Common myeloid progenitor, CD34-positive (primary cell): ENCODE measurements at regions not wholly inside any gene's neighbourhood (a gene's known extent, or its start where the extent isn't known, plus 50 kb on each side); places are given as distances from the start of the nearest gene placed in this dataset.

Experiments
- CTCF ChIA-PET: fragments of 350-600 bp; sonication (Branson Sonifier 250); formaldehyde crosslinking; loops from one replicate; lab custom pipeline; 2021; ENCODE audit warnings: antibody characterized with exemption; lab: Charles Lee
- POLR2A ChIA-PET: fragments of 350-600 bp; sonication (Branson Sonifier 250); formaldehyde crosslinking; loops from one replicate; lab custom pipeline; 2021; ENCODE audit warnings: antibody characterized with exemption; lab: Charles Lee
- DNase-seq, 3 donors: peaks; one replicate each; pipeline versions ENCODE4 v3.0.0 to v3.0.0-alpha.2; 2013
- H3K27ac ChIP-seq, 2 experiments: 1 replicate in 1 of 2; 2 replicates in 1 of 2; pipeline ENCODE4 v1.7.0; 2013; ENCODE audit warnings: inconsistent platforms in 2 of 2, low read length in 2 of 2, mild to moderate bottlenecking in 2 of 2, low read depth in 1 of 2, moderate library complexity in 1 of 2; ENCODE audit not compliant: severe bottlenecking in 2 of 2, insufficient read depth in 1 of 2, poor library complexity in 1 of 2
- H3K27me3 ChIP-seq, 5 experiments: replicated peaks in 2 of 5; 1 replicate in 3 of 5; 2 replicates in 2 of 5; pipeline versions ENCODE4 v1.6.1 to v1.7.0; 2013; ENCODE audit warnings: low read length in 4 of 5, mild to moderate bottlenecking in 2 of 5, moderate library complexity in 2 of 5, inconsistent platforms in 1 of 5; ENCODE audit not compliant: insufficient read depth in 5 of 5, control insufficient read depth in 4 of 5
- H3K36me3 ChIP-seq, 4 experiments: 1 replicate in 2 of 4; 2 replicates in 2 of 4; pipeline versions ENCODE4 v1.6.1 to v1.7.0; 2013; ENCODE audit warnings: low read length in 3 of 4, control low read depth in 1 of 4, mild to moderate bottlenecking in 1 of 4; ENCODE audit not compliant: control insufficient read depth in 4 of 4, insufficient read depth in 4 of 4
- H3K4me1 ChIP-seq, 4 experiments: 1 replicate in 3 of 4; 2 replicates in 1 of 4; pipeline versions ENCODE4 v1.6.1 to v1.7.1; 2013; ENCODE audit warnings: low read length in 3 of 4, mild to moderate bottlenecking in 3 of 4, control low read depth in 1 of 4, inconsistent platforms in 1 of 4, moderate library complexity in 1 of 4; ENCODE audit not compliant: control insufficient read depth in 4 of 4, insufficient read depth in 4 of 4; ENCODE audit errors: control extremely low read depth in 1 of 4
- H3K4me3 ChIP-seq, 7 experiments: 1 replicate in 4 of 7; 2 replicates in 3 of 7; pipeline versions ENCODE4 v1.5.1 to v1.7.0; 2013; ENCODE audit warnings: mild to moderate bottlenecking in 7 of 7, low read length in 6 of 7, moderate library complexity in 6 of 7, inconsistent platforms in 2 of 7, low read depth in 2 of 7, control low read depth in 1 of 7; ENCODE audit not compliant: insufficient read depth in 4 of 7, control insufficient read depth in 1 of 7; ENCODE audit errors: extremely low read depth in 1 of 7
- H3K9me3 ChIP-seq, 5 experiments: 1 replicate in 4 of 5; 2 replicates in 1 of 5; pipeline versions ENCODE4 v1.6.1 to v1.7.1; 2013; ENCODE audit warnings: low read length in 4 of 5, mild to moderate bottlenecking in 2 of 5, inconsistent platforms in 1 of 5, low read depth in 1 of 5, moderate library complexity in 1 of 5; ENCODE audit not compliant: control insufficient read depth in 4 of 5, insufficient read depth in 2 of 5; ENCODE audit errors: control extremely low read depth in 1 of 5
- WGBS: methylation state at CpG from one replicate; pipeline ENCODE4 v1.1.5; 2013; ENCODE audit not compliant: insufficient coverage; 5-methylcytosine and 5-hydroxymethylcytosine counted together

- ChIA-PET POLR2A (no interaction called here), CTCF (no interaction called here)
- H3K27ac ChIP-seq = no peak overlapping the region
- peaks cover 0 to 3% (median 0%) of the 10 kb centered on the region in 5 experiments for H3K9me3 ChIP-seq
- peaks cover 0 to 5% (median 2%) of the 10 kb centered on the region in 4 experiments for H3K4me1 ChIP-seq
- no peak overlapping the region for H3K4me3 ChIP-seq
- 57% methylated on average over 3 of the region's 4 CpGs for WGBS
- no peak for DNase-seq
- no peaks in the 10 kb centered on the region for H3K27me3 ChIP-seq
- H3K36me3 ChIP-seq = no peaks in the 10 kb centered on the region
Measured at GRCh38 chr5:67286006-67286405, 89.4 kb upstream of the CD180 start.

DNA sequence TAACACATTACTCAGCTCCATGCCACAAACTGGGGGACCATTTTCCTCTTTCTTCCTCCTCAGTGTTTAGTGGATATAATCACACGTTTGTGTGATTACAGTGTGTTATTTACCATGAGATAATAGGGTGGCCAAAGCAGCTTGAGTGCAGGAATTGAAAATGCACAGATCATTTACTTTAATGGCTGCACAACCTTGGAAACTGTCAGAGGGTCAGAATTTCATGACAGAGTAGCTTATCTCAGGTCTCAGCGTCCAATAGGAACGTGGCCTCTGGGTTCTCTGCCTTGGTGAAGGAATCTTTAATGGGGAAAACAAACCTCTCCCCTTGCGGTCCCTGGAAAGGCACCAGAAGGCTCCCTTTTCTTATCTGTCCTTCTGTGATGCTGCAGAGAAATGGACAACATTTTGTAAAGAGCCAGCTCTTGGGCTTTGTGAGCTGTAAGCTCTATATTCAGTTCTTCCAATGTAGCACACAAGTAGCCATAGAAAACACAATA is 87.4 kb upstream of the CD180 start:
- POLR2A ChIA-PET = no interaction called here
- WGBS = 86% methylated on average over 3 of the region's 4 CpGs
- no peaks in the 10 kb centered on the region for H3K36me3 ChIP-seq
- peaks cover 0 to 10% (median 6%) of the 10 kb centered on the region in 5 experiments for H3K9me3 ChIP-seq
- no peak overlapping the region for H3K4me3 ChIP-seq
- no peak overlapping the region for H3K27ac ChIP-seq
- no peaks in the 10 kb centered on the region for H3K27me3 ChIP-seq
- H3K4me1 ChIP-seq = peaks cover 0 to 5% (median 2%) of the 10 kb centered on the region in 4 experiments
- CTCF ChIA-PET = interaction anchor here (1.7 kb wide), 1 partner anchor 11 kb away, joined by 5 read pairs; no protein-coding TSS in a partner anchor
- DNase-seq = no peak

- peaks cover 0 to 16% (median 12%) of the 10 kb centered on the region in 5 experiments for H3K9me3 ChIP-seq
- H3K27me3 ChIP-seq = no peaks in the 10 kb centered on the region
- POLR2A ChIA-PET = interaction anchor here (0.6 kb wide), 1 partner anchor 1510 kb away, joined by 3 read pairs; no protein-coding TSS in a partner anchor
- H3K36me3 ChIP-seq = no peaks in the 10 kb centered on the region
- peaks cover 0 to 5% (median 2%) of the 10 kb centered on the region in 4 experiments for H3K4me1 ChIP-seq
- H3K27ac ChIP-seq = no peak overlapping the region
- 96% methylated on average over 6 of the region's 7 CpGs for WGBS
- CTCF ChIA-PET = interaction anchor here (1.7 kb wide), 1 partner anchor 10 kb away, joined by 5 read pairs; no protein-coding TSS in a partner anchor
- no peak for DNase-seq
- no peak overlapping the region for H3K4me3 ChIP-seq
Measured at GRCh38 chr5:67283275-67283987, 86.8 kb upstream of the CD180 start.

DNA sequence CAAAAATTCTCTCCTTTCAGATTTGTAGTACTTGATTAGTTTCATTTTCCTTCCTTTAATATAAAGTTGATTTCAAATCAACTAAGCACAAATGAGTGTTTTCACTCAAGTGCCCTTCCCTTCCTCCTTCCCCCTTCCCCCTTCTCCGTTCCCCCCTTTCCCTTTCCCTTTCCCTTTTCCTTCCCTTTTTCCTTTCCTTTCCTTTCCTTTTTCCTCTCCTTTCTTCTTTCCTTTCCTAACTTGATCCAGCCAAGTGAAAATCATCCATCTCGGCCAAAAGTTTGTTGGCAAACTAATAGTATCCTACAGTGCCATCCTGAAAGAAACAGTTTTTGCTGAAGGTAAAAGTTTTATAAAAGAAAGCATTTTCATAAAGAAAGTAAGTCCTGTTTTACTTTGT is 85.3 kb upstream of the CD180 start:
- no CpG with 5 or more reads among the region's 2 CpGs for WGBS
- peaks cover 0 to 28% (median 14%) of the 10 kb centered on the region in 5 experiments for H3K9me3 ChIP-seq

DNA sequence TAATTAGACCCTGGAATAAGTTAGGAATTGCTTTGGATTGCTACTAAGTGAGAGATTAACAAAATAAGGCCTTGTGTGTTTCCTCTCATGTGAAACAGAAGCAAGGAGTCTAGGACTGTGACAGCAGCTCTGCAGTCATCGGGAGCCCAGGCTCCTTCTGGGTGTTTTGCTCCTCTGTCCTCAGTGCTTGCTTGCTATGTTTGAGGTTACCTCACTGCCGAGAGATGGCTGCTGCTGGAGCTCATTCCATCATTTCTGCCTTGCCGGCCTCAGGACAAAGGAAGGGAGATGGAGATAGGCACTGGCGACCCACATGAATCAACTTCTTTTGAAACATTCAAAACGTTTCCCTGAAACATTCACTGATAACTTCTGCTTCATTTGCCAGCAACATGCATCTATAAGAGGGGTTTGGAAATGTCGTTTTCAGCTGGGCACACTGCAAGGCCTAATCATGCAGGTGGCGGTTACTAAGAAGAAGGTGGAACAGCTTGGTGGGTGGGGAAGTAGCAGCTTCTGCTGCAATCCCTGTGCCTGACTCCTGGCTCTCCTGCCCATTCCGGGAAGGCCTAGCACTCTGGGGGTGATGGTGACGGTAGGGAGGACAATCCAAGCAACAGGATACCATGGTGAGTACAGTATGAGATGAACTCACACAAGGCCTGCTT is 77.2 kb upstream of the CD180 start:
- POLR2A ChIA-PET = no interaction called here

More for the DNA sequence above, 85.3 kb upstream of the CD180 start:
- no peaks in the 10 kb centered on the region for H3K36me3 ChIP-seq
- H3K27me3 ChIP-seq = no peaks in the 10 kb centered on the region
- ChIA-PET POLR2A (no interaction called here), CTCF (no interaction called here)
- DNase-seq = no peak
- H3K27ac ChIP-seq = no peak overlapping the region
- peaks cover 0 to 5% (median 2%) of the 10 kb centered on the region in 4 experiments for H3K4me1 ChIP-seq
- H3K4me3 ChIP-seq = no peak overlapping the region

DNA sequence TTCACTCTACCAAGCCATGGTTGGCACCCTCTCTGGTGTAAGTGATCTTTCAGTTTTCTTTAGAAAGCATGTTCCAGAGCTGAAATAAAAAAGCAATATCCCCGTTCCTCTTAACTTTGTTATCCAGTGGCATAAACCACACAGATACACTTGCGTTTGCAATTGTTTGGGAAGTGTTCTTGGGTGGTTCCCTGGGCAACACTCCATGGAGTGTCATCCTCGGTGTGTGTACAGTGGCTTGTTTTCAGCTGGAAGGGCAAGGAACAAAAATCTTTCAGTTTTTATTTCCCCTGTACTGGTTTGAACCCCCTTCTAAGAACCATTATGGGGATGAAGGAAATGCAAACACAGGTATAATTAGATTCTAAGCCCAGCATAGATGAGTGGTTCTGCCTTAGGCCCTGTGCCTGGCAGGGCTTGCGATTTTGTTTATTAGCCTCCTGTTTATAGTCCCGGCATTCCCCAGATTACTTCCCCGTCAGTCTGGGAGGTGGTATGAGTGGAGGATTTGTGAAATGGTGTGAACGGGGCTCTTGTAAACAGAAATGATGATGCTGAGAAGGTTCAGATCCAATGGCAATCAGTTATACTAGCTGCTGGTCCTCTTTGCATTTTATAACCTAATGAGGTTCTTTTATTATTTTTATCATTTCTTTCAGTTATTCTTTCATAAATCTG is 76.0 kb upstream of the CD180 start:
- no peak overlapping the region for H3K4me3 ChIP-seq
- no peak for DNase-seq
- no peak overlapping the region for H3K27ac ChIP-seq
- no peaks in the 10 kb centered on the region for H3K27me3 ChIP-seq
- H3K4me1 ChIP-seq = no peaks in the 10 kb centered on the region
- no peaks in the 10 kb centered on the region for H3K36me3 ChIP-seq
- WGBS = 96% methylated on average over 4 of the region's 7 CpGs
- CTCF ChIA-PET = interaction anchor here (2.1 kb wide), 1 partner anchor 11 kb away, joined by 5 read pairs; no protein-coding TSS in a partner anchor
- POLR2A ChIA-PET = interaction anchor here (0.7 kb wide), 1 partner anchor 1543 kb away, joined by 3 read pairs; no protein-coding TSS in a partner anchor
- peaks cover 0 to 21% (median 3%) of the 10 kb centered on the region in 5 experiments for H3K9me3 ChIP-seq

More for the DNA sequence above, 77.2 kb upstream of the CD180 start:
- Histone ChIP-seq H3K9me3 (peaks cover 3 to 33% (median 5%) of the 10 kb centered on the region in 5 experiments), H3K36me3 (no peaks in the 10 kb centered on the region), H3K4me1 (no peaks in the 10 kb centered on the region), H3K27me3 (no peaks in the 10 kb centered on the region), H3K27ac (no peak overlapping the region), H3K4me3 (no peak overlapping the region)
- CTCF ChIA-PET = interaction anchor here (2.1 kb wide), 1 partner anchor 10 kb away, joined by 5 read pairs; no protein-coding TSS in a partner anchor
- DNase-seq = no peak
- 100% methylated on average over 5 of the region's 9 CpGs for WGBS
